SK-N-SH treated with all-trans-retinoic acid at 6 μM for 48 hours (cell line): ENCODE measurements at regions not wholly inside any gene's neighbourhood (a gene's known extent, or its start where the extent isn't known, plus 50 kb on each side); places are given as distances from the start of the nearest gene placed in this dataset.

Source experiments
- ARNTL ChIP-seq: fragments of 450-650 bp; formaldehyde crosslinking; IDR thresholded peaks from 2 replicates; pipeline ENCODE4 v1.5.0; 2020; ENCODE audit warnings: low read depth, mild to moderate bottlenecking, moderate library complexity, borderline replicate concordance
- ISL1 ChIP-seq: fragments of 250-450 bp; sonication (Bioruptor Pico); IDR thresholded peaks from 2 replicates; pipeline ENCODE4 v2.1.2; 2022; ENCODE audit warnings: mild to moderate bottlenecking, moderate library complexity
- PATZ1 ChIP-seq: fragments of 250-450 bp; sonication (Bioruptor Pico); IDR thresholded peaks from 2 replicates; pipeline ENCODE4 v1.8.0; 2020; ENCODE audit warnings: mild to moderate bottlenecking, moderate library complexity, borderline replicate concordance
- POU6F1 ChIP-seq: fragments of 250-450 bp; sonication (Bioruptor Pico); IDR thresholded peaks from 2 replicates; pipeline ENCODE4 v1.8.0; 2021; ENCODE audit warnings: low read depth, mild to moderate bottlenecking, moderate library complexity, borderline replicate concordance
- TOX ChIP-seq: fragments of 250-450 bp; sonication (Bioruptor Pico); IDR thresholded peaks from 2 replicates; pipeline ENCODE4 v1.8.0; 2021; ENCODE audit warnings: mild to moderate bottlenecking, moderate library complexity, borderline replicate concordance
- ZFP3 ChIP-seq: fragments of 250-450 bp; sonication (Bioruptor Pico); IDR thresholded peaks from 2 replicates; pipeline ENCODE4 v1.5.0; 2020; ENCODE audit warnings: mild to moderate bottlenecking, moderate library complexity
- ZNF70 ChIP-seq: fragments of 450-650 bp; formaldehyde crosslinking; IDR thresholded peaks from 2 replicates; pipeline ENCODE4 v1.5.0; 2020; ENCODE audit warnings: mild to moderate bottlenecking, moderate library complexity

- TF ChIP-seq ARNTL (CRISPR knock-in tag) (no peak), PATZ1 (CRISPR knock-in tag) (no peak), ISL1 (CRISPR knock-in tag) (no peak), TOX (no peak), ZNF70 (CRISPR knock-in tag) (no peak), ZFP3 (CRISPR knock-in tag) (no peak), POU6F1 (CRISPR knock-in tag) (no peak)
Observed at GRCh38 chr3:72032441-72033135, 247.6 kb upstream of the PROK2 start.
